ENCODE measurements at regions not wholly inside any gene's neighbourhood (a gene's known extent, or its start where the extent isn't known, plus 50 kb on each side); places are given as distances from the start of the nearest gene placed in this dataset.

DNA sequence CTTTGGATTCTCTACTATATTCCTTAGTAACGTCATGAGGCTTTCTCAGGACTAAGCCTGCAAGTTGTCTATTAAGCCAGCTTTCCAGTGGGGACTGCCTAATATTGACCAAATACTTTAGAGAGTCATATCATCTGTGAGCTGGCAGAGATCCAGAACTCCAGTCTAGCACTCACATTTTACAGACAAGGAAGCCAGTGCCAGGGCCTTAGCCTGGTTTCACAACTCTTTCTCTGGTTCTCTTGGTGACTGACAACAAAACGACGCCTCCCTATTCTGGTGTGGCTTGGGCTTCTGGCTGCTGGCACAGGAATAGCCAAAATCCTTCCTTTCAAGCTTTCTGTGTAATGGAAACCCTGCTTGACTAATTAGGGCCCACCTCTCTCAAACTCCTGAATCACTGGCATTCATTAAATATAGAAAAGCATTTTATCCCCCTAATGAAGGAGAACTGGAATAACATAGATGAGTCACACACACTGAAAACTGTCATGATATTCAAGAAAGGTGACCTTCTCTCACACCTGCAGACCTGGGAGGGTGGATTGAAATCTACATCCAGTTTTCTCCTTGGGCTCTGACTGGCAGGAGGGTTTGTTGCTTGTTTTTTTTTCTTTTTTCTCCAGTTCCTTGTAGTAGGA, 75.2 kb upstream of the UBL3 start:
- no TSS peak for BruUV-seq (replicated peaks)
- H3K4me3 ChIP-seq (replicated peaks in 1 of 3; ENCODE audit: insufficient read depth in 1 of 3, low read depth in 1 of 3, low read length in 3 of 3), result no peak overlapping the region
- H3K4me2 ChIP-seq (ENCODE audit: insufficient read depth, low read length), result no peak overlapping the region
- dilution Hi-C loops (cut with MboI; ENCODE audit: extremely low pct_ligation_motif_present, low sequenced_read_pairs), result no loop called here
- peaks cover 0 to 9% of the 10 kb centered on the region in 2 experiments for H3K27me3 ChIP-seq (ENCODE audit: control insufficient read depth in 2 of 2, insufficient read depth in 2 of 2, low read length in 2 of 2)
- H3K79me2 ChIP-seq (ENCODE audit: control insufficient read depth, insufficient read depth, low read length), result no peaks in the 10 kb centered on the region
- no peak overlapping the region for H2AFZ ChIP-seq (ENCODE audit: low read depth, low read length)
- no peaks in the 10 kb centered on the region for H3K36me3 ChIP-seq (ENCODE audit: control insufficient read depth in 2 of 2, extremely low read depth in 1 of 2, insufficient read depth in 2 of 2, low read length in 2 of 2)
- peaks cover 17% of the 10 kb centered on the region for H3K4me1 ChIP-seq (ENCODE audit: control insufficient read depth, extremely low read depth, insufficient read depth, low read length)
- POLR2A ChIA-PET, result no interaction called here
- CTCF ChIA-PET, result interaction anchor here (2.2 to 4.1 kb wide), 4 partner anchors 10 to 190 kb away, joined by 12 to 66 read pairs (median 52); partner anchors contain the start of gene UBL3
- H3K9me1 ChIP-seq (replicated peaks; ENCODE audit: control insufficient read depth, extremely low read depth, insufficient read depth, low read length), result no peaks in the 10 kb centered on the region
- no peak for TF ChIP-seq EZH2 (IDR thresholded peaks at IDR 0.05; ENCODE audit: borderline replicate concordance, low read depth, low read length, severe bottlenecking)
- no peak for TF ChIP-seq POLR2A (IDR thresholded peaks at IDR 0.05; ENCODE audit: low read depth, low read length)
- no peak for TF ChIP-seq FOS (IDR thresholded peaks at IDR 0.05; ENCODE audit: borderline replicate concordance, insufficient read depth, low read length)
- TF ChIP-seq GATA2 (IDR thresholded peaks at IDR 0.05; ENCODE audit: insufficient read depth, insufficient read length, low read depth, low read length), result no peak
- TF ChIP-seq, protein P1, sequence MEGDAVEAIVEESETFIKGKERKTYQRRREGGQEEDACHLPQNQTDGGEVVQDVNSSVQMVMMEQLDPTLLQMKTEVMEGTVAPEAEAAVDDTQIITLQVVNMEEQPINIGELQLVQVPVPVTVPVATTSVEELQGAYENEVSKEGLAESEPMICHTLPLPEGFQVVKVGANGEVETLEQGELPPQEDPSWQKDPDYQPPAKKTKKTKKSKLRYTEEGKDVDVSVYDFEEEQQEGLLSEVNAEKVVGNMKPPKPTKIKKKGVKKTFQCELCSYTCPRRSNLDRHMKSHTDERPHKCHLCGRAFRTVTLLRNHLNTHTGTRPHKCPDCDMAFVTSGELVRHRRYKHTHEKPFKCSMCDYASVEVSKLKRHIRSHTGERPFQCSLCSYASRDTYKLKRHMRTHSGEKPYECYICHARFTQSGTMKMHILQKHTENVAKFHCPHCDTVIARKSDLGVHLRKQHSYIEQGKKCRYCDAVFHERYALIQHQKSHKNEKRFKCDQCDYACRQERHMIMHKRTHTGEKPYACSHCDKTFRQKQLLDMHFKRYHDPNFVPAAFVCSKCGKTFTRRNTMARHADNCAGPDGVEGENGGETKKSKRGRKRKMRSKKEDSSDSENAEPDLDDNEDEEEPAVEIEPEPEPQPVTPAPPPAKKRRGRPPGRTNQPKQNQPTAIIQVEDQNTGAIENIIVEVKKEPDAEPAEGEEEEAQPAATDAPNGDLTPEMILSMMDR (IDR thresholded peaks at IDR 0.05; ENCODE audit: extremely low read depth in 1 of 2, insufficient read depth in 1 of 2, low read depth in 1 of 2, low read length in 2 of 2), result no peak
- TF ChIP-seq MYC (IDR thresholded peaks at IDR 0.05; ENCODE audit: low read depth, low read length), result no peak
- TF ChIP-seq, protein P2, sequence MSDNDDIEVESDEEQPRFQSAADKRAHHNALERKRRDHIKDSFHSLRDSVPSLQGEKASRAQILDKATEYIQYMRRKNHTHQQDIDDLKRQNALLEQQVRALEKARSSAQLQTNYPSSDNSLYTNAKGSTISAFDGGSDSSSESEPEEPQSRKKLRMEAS (IDR thresholded peaks at IDR 0.05; ENCODE audit: insufficient read depth, insufficient read length), result no peak
- TF ChIP-seq POLR2AphosphoS5 (IDR thresholded peaks at IDR 0.05; ENCODE audit: insufficient read depth, low read depth, low read length), result no peak
- TF ChIP-seq JUN (IDR thresholded peaks at IDR 0.05; ENCODE audit: borderline replicate concordance, insufficient read depth, insufficient read length, low read depth), result no peak
- intact Hi-C loops (cut with micrococcal nuclease), result loop anchor here (10.0 kb wide), 1 partner anchor 331 kb away; the partner anchor contains the start of gene SLC7A1
- H3K9ac ChIP-seq (replicated peaks; ENCODE audit: extremely low read depth, insufficient read depth, low read length), result no peak overlapping the region
- H4K20me1 ChIP-seq (replicated peaks; ENCODE audit: control insufficient read depth, extremely low read depth, insufficient read depth, low read length), result no peaks in the 10 kb centered on the region
- DNase-seq (ENCODE audit: low read depth, low spot score) (peak; percentile 2), FAIRE-seq (no peak)
- H3K9me3 ChIP-seq (replicated peaks; ENCODE audit: control insufficient read depth, insufficient read depth, low read length), result no peaks in the 10 kb centered on the region
- H3K27ac ChIP-seq (ENCODE audit: insufficient read depth, low read depth, low read length), result no peak overlapping the region
